ENCODE measurements at regions not wholly inside any gene's neighbourhood (a gene's known extent, or its start where the extent isn't known, plus 50 kb on each side); places are given as distances from the start of the nearest gene placed in this dataset.

GRCh38 chr5:105529851-105530250 is 1967.3 kb upstream of the NUDT12 start:
- H3K36me3 ChIP-seq (ENCODE audit: control insufficient read depth in 4 of 4, insufficient read depth in 4 of 4, low read length in 4 of 4), result no peaks in the 10 kb centered on the region
- WGBS, 2 donors, result 68 to 76% methylated on average over 5 of the region's 5 CpGs
- no peak overlapping the region for H3K9ac ChIP-seq (ENCODE audit: insufficient read depth in 1 of 2, low read length in 2 of 2)
- H3K4me3 ChIP-seq, result no peak overlapping the region
- ATAC-seq (ENCODE audit: insufficient read depth, low FRiP score) (no peak), DNase-seq (no peak)
- no peak overlapping the region for H3K27ac ChIP-seq (ENCODE audit: low read depth in 1 of 2, low read length in 1 of 2)
- H3K4me1 ChIP-seq (ENCODE audit: control insufficient read depth in 5 of 5, insufficient read depth in 5 of 5, low read length in 5 of 5), result no peaks in the 10 kb centered on the region
- H3K27me3 ChIP-seq (ENCODE audit: control insufficient read depth in 3 of 3, insufficient read depth in 3 of 3, low read length in 2 of 3), result no peaks in the 10 kb centered on the region
- no peak for TF ChIP-seq CTCF (IDR thresholded peaks at IDR 0.05; ENCODE audit: control extremely low read depth, extremely low read depth)
- H3K9me3 ChIP-seq (ENCODE audit: control insufficient read depth in 4 of 4, insufficient read depth in 3 of 4, low read length in 3 of 4), result peaks cover 0 to 10% (median 6%) of the 10 kb centered on the region in 4 donors

GRCh38 chr5:105508519-105508918 is 1945.9 kb upstream of the NUDT12 start:
- Histone ChIP-seq H3K36me3 (ENCODE audit: control insufficient read depth in 4 of 4, insufficient read depth in 4 of 4, low read length in 4 of 4) (no peaks in the 10 kb centered on the region), H3K27me3 (ENCODE audit: control insufficient read depth in 3 of 3, insufficient read depth in 3 of 3, low read length in 2 of 3) (no peaks in the 10 kb centered on the region), H3K9ac (ENCODE audit: insufficient read depth in 1 of 2, low read length in 2 of 2) (no peak overlapping the region), H3K4me1 (ENCODE audit: control insufficient read depth in 5 of 5, insufficient read depth in 5 of 5, low read length in 5 of 5) (no peaks in the 10 kb centered on the region), H3K4me3 (no peak overlapping the region), H3K27ac (ENCODE audit: low read depth in 1 of 2, low read length in 1 of 2) (no peak overlapping the region), H3K9me3 (ENCODE audit: control insufficient read depth in 4 of 4, insufficient read depth in 3 of 4, low read length in 3 of 4) (no peaks in the 10 kb centered on the region)
- ATAC-seq (ENCODE audit: insufficient read depth, low FRiP score) (no peak), DNase-seq (no peak)
- 64 to 72% methylated on average over 2 of the region's 2 CpGs for WGBS, 2 donors
- no peak for TF ChIP-seq CTCF (IDR thresholded peaks at IDR 0.05; ENCODE audit: control extremely low read depth, extremely low read depth)

GRCh38 chr5:105506692-105507277 is 1944.2 kb upstream of the NUDT12 start:
- H3K4me3 ChIP-seq, result no peak overlapping the region
- H3K4me1 ChIP-seq (ENCODE audit: control insufficient read depth in 5 of 5, insufficient read depth in 5 of 5, low read length in 5 of 5), result no peaks in the 10 kb centered on the region
- WGBS, 2 donors, result 47 to 60% methylated on average over 2 of the region's 2 CpGs
- H3K27me3 ChIP-seq (ENCODE audit: control insufficient read depth in 3 of 3, insufficient read depth in 3 of 3, low read length in 2 of 3), result no peaks in the 10 kb centered on the region
- no peak overlapping the region for H3K9ac ChIP-seq (ENCODE audit: insufficient read depth in 1 of 2, low read length in 2 of 2)
- no peaks in the 10 kb centered on the region for H3K9me3 ChIP-seq (ENCODE audit: control insufficient read depth in 4 of 4, insufficient read depth in 3 of 4, low read length in 3 of 4)
- no peaks in the 10 kb centered on the region for H3K36me3 ChIP-seq (ENCODE audit: control insufficient read depth in 4 of 4, insufficient read depth in 4 of 4, low read length in 4 of 4)
- DNase-seq (no peak), ATAC-seq (ENCODE audit: insufficient read depth, low FRiP score) (no peak)
- H3K27ac ChIP-seq (ENCODE audit: low read depth in 1 of 2, low read length in 1 of 2), result no peak overlapping the region
- no peak for TF ChIP-seq CTCF (IDR thresholded peaks at IDR 0.05; ENCODE audit: control extremely low read depth, extremely low read depth)

- H3K27ac ChIP-seq (ENCODE audit: low read depth in 1 of 2, low read length in 1 of 2), result no peak overlapping the region
- H3K4me1 ChIP-seq (ENCODE audit: control insufficient read depth in 5 of 5, insufficient read depth in 5 of 5, low read length in 5 of 5), result no peaks in the 10 kb centered on the region
- no peak for ATAC-seq (ENCODE audit: insufficient read depth, low FRiP score)
- H3K4me3 ChIP-seq, result no peak overlapping the region
- H3K9ac ChIP-seq (ENCODE audit: insufficient read depth in 1 of 2, low read length in 2 of 2), result no peak overlapping the region
- H3K9me3 ChIP-seq (ENCODE audit: control insufficient read depth in 4 of 4, insufficient read depth in 3 of 4, low read length in 3 of 4), result no peaks in the 10 kb centered on the region
- DNase-seq, result no peak
- no peaks in the 10 kb centered on the region for H3K36me3 ChIP-seq (ENCODE audit: control insufficient read depth in 4 of 4, insufficient read depth in 4 of 4, low read length in 4 of 4)
- no peaks in the 10 kb centered on the region for H3K27me3 ChIP-seq (ENCODE audit: control insufficient read depth in 3 of 3, insufficient read depth in 3 of 3, low read length in 2 of 3)
- TF ChIP-seq CTCF (IDR thresholded peaks at IDR 0.05; ENCODE audit: control extremely low read depth, extremely low read depth), result no peak
- 83 to 92% methylated on average over 1 of the region's 1 CpG for WGBS, 2 donors
Measured at GRCh38 chr5:105503950-105504349, 1941.4 kb upstream of the NUDT12 start.
